Lung (tissue), 11 donors: ENCODE measurements at regions not wholly inside any gene's neighbourhood (a gene's known extent, or its start where the extent isn't known, plus 50 kb on each side); places are given as distances from the start of the nearest gene placed in this dataset.

Experiments
- ATAC-seq: fragments of 200-7000 bp; cut with Tn5 transposase; one replicate; pipeline ENCODE4 v1.9.1; 2020; ENCODE audit warnings: moderate number of reproducible peaks; ENCODE audit not compliant: insufficient read depth, low FRiP score
- DNase-seq, 3 donors: peaks; one replicate each; pipeline ENCODE4 v3.0.0-alpha.2; 2013 to 2017
- H3K27ac ChIP-seq, 2 donors: one replicate each; pipeline ENCODE4 v1.5.1; 2013; ENCODE audit warnings: mild to moderate bottlenecking in 2 of 2, moderate library complexity in 2 of 2, control low read depth in 1 of 2, inconsistent platforms in 1 of 2, low read depth in 1 of 2, low read length in 1 of 2
- H3K27me3 ChIP-seq, 3 donors: one replicate each; pipeline ENCODE4 v1.5.1; 2013; ENCODE audit warnings: low read length in 2 of 3; ENCODE audit not compliant: control insufficient read depth in 3 of 3, insufficient read depth in 3 of 3
- H3K36me3 ChIP-seq, 4 donors: one replicate each; pipeline ENCODE4 v1.5.1; 2013; ENCODE audit warnings: low read length in 4 of 4, mild to moderate bottlenecking in 1 of 4, moderate library complexity in 1 of 4; ENCODE audit not compliant: control insufficient read depth in 4 of 4, insufficient read depth in 4 of 4
- H3K4me1 ChIP-seq, 5 donors: one replicate each; pipeline ENCODE4 v1.5.1; 2013; ENCODE audit warnings: low read length in 5 of 5, mild to moderate bottlenecking in 2 of 5, moderate library complexity in 1 of 5; ENCODE audit not compliant: control insufficient read depth in 5 of 5, insufficient read depth in 5 of 5
- H3K4me3 ChIP-seq: one replicate; pipeline ENCODE4 v1.5.1; 2013; ENCODE audit warnings: mild to moderate bottlenecking, control low read depth, moderate library complexity
- H3K9ac ChIP-seq, 2 donors: one replicate each; pipeline ENCODE4 v1.5.1; 2013; ENCODE audit warnings: low read length in 2 of 2, control low read depth in 1 of 2; ENCODE audit not compliant: insufficient read depth in 1 of 2
- H3K9me3 ChIP-seq, 4 donors: one replicate each; pipeline ENCODE4 v1.5.1; 2013; ENCODE audit warnings: low read length in 3 of 4, mild to moderate bottlenecking in 1 of 4, moderate library complexity in 1 of 4; ENCODE audit not compliant: control insufficient read depth in 4 of 4, insufficient read depth in 3 of 4
- WGBS, 2 donors: extraction: QIAGEN DNeasy Blood & Tissue Kit; methylation state at CpG; one replicate each; pipeline ENCODE4 v1.1.7; 2013; 5-methylcytosine and 5-hydroxymethylcytosine counted together
- TF ChIP-seq, protein P1 (sequence below): IDR thresholded peaks from 2 replicates; pipeline ENCODE4 v1.5.1; 2012; ENCODE audit warnings: mild to moderate bottlenecking; ENCODE audit errors: control extremely low read depth, extremely low read depth
- donor health status: control.
- donor health status: control.
- donor health status: Bipolar disorder and iron deficiency.
- donor health status: healthy.
- donor health status: DM: yes; HTN: yes; CAD: no.

- DNase-seq (no peak), ATAC-seq (no peak)
- no peak overlapping the region for H3K27ac ChIP-seq
- H3K4me1 ChIP-seq, result peaks cover 0 to 4% (median 0%) of the 10 kb centered on the region in 5 donors
- TF ChIP-seq, protein P1, sequence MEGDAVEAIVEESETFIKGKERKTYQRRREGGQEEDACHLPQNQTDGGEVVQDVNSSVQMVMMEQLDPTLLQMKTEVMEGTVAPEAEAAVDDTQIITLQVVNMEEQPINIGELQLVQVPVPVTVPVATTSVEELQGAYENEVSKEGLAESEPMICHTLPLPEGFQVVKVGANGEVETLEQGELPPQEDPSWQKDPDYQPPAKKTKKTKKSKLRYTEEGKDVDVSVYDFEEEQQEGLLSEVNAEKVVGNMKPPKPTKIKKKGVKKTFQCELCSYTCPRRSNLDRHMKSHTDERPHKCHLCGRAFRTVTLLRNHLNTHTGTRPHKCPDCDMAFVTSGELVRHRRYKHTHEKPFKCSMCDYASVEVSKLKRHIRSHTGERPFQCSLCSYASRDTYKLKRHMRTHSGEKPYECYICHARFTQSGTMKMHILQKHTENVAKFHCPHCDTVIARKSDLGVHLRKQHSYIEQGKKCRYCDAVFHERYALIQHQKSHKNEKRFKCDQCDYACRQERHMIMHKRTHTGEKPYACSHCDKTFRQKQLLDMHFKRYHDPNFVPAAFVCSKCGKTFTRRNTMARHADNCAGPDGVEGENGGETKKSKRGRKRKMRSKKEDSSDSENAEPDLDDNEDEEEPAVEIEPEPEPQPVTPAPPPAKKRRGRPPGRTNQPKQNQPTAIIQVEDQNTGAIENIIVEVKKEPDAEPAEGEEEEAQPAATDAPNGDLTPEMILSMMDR, result no peak
- WGBS, 2 donors, result 91 to 95% methylated on average over 9 of the region's 9 CpGs
- no peaks in the 10 kb centered on the region for H3K27me3 ChIP-seq
- H3K36me3 ChIP-seq, result no peaks in the 10 kb centered on the region
- H3K9me3 ChIP-seq, result peaks cover 0 to 2% (median 0%) of the 10 kb centered on the region in 4 donors
- H3K9ac ChIP-seq, result no peak overlapping the region
- no peak overlapping the region for H3K4me3 ChIP-seq
These were observed 76.4 kb downstream of the LSM3 start for GRCh38 chr3:14254812-14255702.

- peaks cover 0 to 8% (median 4%) of the 10 kb centered on the region in 5 donors for H3K4me1 ChIP-seq
- peaks cover 0 to 2% (median 0%) of the 10 kb centered on the region in 4 donors for H3K9me3 ChIP-seq
- H3K4me3 ChIP-seq, result no peak overlapping the region
- WGBS, 2 donors, result 54 to 74% methylated on average over 2 of the region's 2 CpGs
- DNase-seq (peak in 1 of 3 donors; percentile 27), ATAC-seq (no peak)
- no peak overlapping the region for H3K9ac ChIP-seq
- no peaks in the 10 kb centered on the region for H3K36me3 ChIP-seq
- no peaks in the 10 kb centered on the region for H3K27me3 ChIP-seq
- TF ChIP-seq, protein P1, result no peak
- H3K27ac ChIP-seq, result no peak overlapping the region
These were observed 77.4 kb downstream of the LSM3 start for GRCh38 chr3:14256046-14256445.

DNA sequence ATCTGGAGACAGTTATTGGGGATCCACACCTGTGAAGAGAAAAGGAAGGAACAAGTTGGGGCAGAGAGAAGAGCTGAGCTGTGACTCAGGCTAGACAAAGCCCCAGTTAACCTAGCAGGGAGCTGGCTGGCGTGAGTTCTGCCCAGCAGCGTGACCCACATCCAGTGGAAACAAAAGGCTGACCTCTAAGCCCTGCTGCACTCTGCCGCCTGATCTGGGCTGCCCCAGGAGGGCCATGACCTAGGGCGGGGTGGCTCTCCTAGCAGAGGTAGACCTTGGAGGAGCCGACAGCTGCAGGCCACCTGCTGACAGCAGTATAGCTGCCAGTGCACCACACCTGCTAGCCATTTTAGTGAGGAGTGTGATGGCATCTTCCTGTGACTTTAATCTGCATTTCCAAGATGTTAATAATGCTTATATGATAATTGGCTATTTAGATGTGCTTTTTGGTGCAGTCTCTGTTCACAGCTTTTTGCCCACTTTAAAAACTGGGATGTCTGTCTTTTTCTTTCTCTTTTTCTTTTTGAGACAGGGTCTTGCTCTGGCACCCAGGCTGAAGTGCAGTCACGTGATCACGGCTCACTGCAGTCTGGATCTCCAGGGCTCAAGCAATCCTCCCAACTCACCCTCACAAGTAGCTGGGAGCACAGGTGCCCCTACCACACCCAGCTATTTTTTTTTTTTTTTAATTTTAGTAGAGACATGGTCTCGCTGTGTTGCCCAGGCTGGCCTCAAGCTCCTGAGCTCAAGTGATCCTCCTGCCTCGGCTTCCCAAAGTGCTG is 78.1 kb downstream of the LSM3 start:
- no peak overlapping the region for H3K4me3 ChIP-seq
- 68 to 85% methylated on average over 9 of the region's 9 CpGs for WGBS, 2 donors
- H3K27ac ChIP-seq, result no peak overlapping the region
- H3K9me3 ChIP-seq, result peaks cover 0 to 2% (median 0%) of the 10 kb centered on the region in 4 donors
- no peak overlapping the region for H3K9ac ChIP-seq
- peaks cover 0 to 11% (median 4%) of the 10 kb centered on the region in 5 donors for H3K4me1 ChIP-seq
- no peaks in the 10 kb centered on the region for H3K27me3 ChIP-seq
- no peak for ATAC-seq
- DNase-seq, result no peak
- H3K36me3 ChIP-seq, result no peaks in the 10 kb centered on the region
- TF ChIP-seq, protein P1, result no peak
